NCI-H2107 treated with DMSO at 0.1 percent for 48 hours (cell line): ENCODE measurements at regions not wholly inside any gene's neighbourhood (a gene's known extent, or its start where the extent isn't known, plus 50 kb on each side); places are given as distances from the start of the nearest gene placed in this dataset.

Experiments
- DNase-seq: peaks from one replicate; lab custom pipeline; 2025; ENCODE audit not compliant: unreplicated experiment; lab: John Stamatoyannopoulos, UW

DNA sequence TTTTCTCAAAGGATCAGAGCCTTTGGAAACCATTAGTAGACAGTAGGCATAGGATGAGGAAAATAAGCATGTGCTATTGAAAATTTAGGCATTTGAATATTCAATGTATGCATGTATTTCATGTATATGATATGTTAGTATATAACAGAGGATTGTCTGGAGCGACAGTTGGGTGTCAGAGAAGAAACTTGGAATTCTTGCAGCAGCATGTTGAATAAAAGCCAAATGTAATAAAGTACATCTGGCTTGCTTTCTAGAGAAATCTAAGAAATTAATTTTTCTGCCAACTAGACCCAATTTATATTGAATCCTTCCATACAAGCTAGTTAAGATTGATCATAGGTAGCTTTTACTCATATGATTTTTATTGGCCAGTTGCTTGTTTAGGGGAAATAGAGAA, 578.8 kb downstream of the CDH11 start:
- DNase-seq, result no peak

- DNase-seq, result no peak
Measured at GRCh38 chr16:64542152-64542551, 579.7 kb downstream of the CDH11 start.

DNA sequence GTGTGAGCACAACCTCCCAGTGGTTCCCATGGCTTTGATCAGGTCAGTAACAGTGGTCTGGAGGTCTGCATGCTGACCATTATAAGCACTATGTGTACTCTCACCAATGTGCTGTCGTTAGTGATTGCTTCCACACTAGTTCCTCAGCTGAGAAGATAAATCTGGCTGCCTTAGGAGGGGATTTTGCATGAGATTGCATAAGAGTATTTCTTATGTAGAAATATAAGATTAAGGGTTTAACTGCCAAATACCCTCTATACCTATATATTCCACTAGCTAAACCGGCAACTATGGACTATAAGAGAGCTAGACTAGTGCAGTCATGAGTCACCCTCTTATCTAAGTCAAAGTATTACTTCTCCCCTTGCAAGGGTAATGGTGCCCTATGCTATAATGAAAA, 580.2 kb downstream of the CDH11 start:
- DNase-seq, result no peak

GRCh38 chr16:64540434-64540833, 581.4 kb downstream of the CDH11 start:
- no peak for DNase-seq

DNA sequence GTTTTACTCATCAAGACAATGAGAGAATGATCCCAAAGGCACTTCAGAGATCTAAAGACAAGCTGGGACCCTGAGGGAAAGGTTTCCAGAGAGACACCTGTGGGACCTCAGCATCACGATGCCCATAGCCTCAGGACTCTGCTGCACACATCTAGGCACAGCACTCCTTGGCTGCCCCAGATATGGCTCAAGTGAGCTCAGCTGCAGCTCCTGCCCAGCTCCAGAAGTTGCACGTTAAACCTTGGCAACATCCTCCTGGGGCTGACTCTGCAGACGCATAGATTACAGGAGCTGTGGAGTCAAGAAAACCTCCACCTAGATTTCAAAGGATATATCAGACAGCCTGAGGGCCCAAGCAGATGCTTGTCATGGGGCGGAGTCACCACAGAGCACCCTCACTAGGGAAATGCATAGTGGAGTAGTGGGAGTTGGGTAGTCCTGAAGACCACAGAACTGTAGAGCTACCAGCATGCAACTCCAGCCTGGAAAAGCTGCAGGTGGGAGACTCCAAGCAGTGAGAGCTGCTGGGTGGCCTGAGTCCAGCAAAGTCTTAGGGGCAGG, 582.0 kb downstream of the CDH11 start:
- no peak for DNase-seq

GRCh38 chr16:64534180-64534780, 587.6 kb downstream of the CDH11 start:
- no peak for DNase-seq

- no peak for DNase-seq
Measured at GRCh38 chr16:64532691-64533090, 589.2 kb downstream of the CDH11 start.

- DNase-seq, result no peak
Measured at GRCh38 chr16:64532117-64532516, 589.7 kb downstream of the CDH11 start.

DNA sequence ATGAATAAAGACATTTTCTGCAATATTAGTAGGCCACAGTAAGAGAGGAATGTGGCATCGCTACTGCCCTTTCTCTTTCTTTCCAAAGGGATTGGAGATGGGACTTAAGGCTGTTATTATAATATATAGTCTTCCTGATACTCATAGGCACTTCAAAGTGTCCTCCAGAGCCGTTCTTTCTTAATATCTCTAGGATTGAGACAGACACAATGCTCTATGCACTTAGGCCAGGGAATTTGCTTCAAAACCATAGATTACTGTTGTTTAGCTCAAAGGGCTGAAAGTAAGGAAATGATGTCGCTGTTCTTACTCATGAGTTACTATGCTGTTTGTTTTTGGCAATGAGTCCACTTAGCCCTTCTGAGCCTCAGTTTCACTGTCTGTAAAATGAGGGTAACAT, 590.5 kb downstream of the CDH11 start:
- DNase-seq, result no peak

DNA sequence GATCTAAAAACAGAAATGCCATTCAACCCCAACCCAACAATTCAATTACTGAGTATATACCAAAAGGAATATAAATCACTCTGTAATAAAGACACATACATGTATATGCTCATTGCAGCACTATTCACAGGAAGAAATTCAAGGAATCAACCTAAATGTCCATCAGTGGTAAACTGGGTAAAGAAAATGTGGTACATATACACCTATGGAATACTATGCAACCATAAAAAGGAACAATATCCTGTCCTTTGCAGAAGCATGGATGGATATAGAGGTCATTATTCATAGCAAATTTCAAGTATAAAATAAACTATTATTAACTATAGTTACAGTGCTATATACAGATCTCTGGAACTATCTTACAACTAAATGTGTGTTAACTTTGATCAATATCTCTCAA, 599.3 kb downstream of the CDH11 start:
- DNase-seq, result no peak

DNA sequence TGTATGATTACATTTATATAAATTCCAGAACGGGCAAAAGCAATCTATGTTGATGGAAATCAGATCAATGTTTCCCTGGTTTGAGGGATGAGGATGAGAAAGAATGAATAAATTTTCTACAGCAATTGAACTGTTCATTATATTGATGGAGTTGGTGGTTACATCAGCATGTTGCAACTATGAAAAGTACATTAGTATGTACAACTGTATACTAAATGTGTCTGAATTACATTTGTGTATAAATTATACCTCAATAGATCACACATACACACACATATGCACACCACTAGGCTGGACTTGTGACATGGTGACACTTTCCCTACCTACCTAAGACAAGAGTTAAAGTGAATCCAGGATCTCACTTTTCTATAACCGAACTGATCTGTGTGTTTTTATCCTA, 608.0 kb downstream of the CDH11 start:
- no peak for DNase-seq

DNA sequence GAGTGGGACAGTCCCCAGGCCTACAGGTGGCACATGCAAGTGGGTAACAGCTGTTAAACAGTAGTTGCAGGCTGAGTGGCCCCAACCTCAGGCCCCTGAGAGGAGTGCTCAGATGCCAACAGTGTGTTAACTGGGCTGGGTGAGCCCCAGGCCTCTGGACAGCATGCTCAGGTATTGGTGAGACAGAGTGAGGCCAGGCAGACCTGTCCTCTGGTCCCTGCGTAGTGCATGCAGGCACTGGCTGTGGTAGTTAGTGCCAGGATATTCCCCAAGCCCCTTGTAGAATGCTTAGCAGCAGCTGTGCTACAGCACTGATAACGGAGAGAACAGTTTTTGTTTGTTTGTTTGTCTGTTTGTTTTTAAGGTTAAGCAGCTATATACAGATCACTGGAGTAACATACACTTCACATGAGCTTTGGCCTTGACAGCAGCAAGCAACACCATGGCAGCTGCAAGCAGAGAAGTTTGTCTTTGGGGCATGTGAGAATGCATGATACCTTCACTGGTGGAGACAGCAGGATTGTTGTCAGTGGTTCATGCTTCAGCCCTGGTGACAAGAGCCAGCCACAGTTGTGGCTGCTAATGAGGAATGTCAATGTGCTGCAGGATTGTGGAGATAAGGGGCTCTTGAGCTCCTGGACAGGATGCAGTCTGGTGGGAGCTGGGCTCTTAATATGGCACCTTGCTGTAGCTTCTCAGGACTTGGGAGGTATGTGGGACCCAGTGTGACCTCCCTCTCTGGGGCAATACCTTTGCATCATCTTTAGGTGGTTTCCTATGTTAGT, 614.4 kb downstream of the CDH11 start:
- no peak for DNase-seq

GRCh38 chr16:64499211-64499610, 622.7 kb downstream of the CDH11 start:
- no peak for DNase-seq

GRCh38 chr16:64498363-64498762, 623.5 kb downstream of the CDH11 start:
- DNase-seq, result no peak

DNA sequence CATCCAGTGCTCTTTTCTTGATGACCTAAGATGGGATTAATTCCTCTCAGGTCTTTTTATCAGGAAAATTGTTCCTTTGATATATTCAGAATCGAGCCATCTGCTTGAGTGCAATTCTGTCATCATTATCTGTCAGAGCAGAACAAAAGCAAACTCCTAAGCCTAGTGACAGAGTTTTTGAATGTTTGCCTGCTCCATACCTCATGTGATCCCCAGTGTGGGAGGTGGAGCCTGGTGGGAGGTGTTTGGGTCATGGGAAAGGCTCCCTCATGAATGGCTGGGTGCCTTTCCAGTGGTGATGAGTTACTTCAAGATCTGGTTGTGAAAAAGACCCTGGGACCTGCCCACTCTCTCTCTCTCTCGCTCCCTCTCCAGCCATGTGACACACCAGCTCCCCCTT, 628.2 kb downstream of the CDH11 start:
- no peak for DNase-seq

- DNase-seq, result no peak
Measured at GRCh38 chr16:64489449-64489848, 632.4 kb downstream of the CDH11 start.

DNA sequence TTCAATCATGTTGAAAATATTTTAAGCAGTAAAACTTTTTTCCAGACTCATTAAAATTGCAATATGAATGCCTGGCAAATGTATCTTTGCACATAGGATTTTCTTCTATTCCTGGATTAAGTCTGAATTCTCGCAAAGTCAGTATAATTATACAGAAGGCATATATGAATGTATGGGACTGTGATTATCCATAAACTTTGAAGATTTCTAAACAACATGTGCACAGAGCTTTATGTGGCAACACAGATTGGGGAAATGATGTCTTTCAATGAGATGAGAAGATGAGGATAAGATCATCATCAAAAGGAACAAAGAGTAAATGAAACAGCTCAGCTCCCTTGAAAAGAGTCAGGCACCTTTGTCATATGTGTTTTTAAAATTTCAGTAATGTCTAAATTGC, 635.3 kb downstream of the CDH11 start:
- no peak for DNase-seq

GRCh38 chr16:64481497-64481896, 640.4 kb downstream of the CDH11 start:
- no peak for DNase-seq

DNA sequence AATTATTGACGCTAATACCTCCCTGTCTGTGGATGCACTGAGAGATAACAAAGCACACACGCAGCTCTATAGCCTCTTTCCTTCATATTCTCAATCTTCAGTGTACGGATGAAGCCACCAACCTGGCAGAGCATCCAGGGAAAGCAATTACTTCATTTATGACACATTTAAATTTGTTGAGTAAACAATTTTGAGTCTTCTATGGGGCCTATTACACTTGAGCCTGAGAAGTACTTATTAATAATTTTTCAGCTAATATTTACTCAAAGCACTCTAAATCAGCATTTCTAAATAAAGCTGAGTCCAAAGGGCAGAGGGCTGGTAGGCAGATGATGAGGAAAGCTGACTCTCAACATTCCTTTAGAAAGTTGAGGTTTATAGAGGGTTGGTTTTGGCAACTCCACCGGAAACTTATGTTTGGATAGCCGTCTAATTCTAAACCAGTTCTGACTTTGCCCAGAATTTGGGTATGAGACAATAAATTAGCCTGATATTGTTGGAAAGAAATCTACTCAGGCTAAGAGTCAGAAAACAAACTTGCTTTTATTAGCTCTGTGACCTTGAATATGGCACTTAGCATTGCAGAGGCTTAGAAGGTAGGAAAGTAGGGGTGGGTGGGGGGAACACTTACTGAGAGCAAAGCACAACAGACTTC, 643.5 kb downstream of the CDH11 start:
- no peak for DNase-seq

- DNase-seq, result no peak
Measured at GRCh38 chr16:64475627-64476351, 646.1 kb downstream of the CDH11 start.

- no peak for DNase-seq
Measured at GRCh38 chr16:64470916-64471315, 650.9 kb downstream of the CDH11 start.
